ENCODE measurements at regions not wholly inside any gene's neighbourhood (a gene's known extent, or its start where the extent isn't known, plus 50 kb on each side); places are given as distances from the start of the nearest gene placed in this dataset.

- H3K4me1 ChIP-seq (ENCODE audit: insufficient read depth, low read length) = no peaks in the 10 kb centered on the region
- H2AFZ ChIP-seq (ENCODE audit: low read depth, low read length) = no peak overlapping the region
- H3K4me1 Mint-ChIP-seq (ENCODE audit: low read depth, unreplicated experiment) = no peaks in the 10 kb centered on the region
- no peaks in the 10 kb centered on the region for H4K20me1 ChIP-seq (ENCODE audit: insufficient read depth, low read length)
- H3K27me3 ChIP-seq (ENCODE audit: insufficient read depth, low read length) = no peaks in the 10 kb centered on the region
- no peak overlapping the region for H3K4me3 ChIP-seq (ENCODE audit: insufficient read depth, low read depth, low read length)
- H3K27ac ChIP-seq (ENCODE audit: low read depth, low read length) = no peak overlapping the region
- no peak overlapping the region for H3K9ac ChIP-seq (ENCODE audit: low read length)
- peaks cover 3% of the 10 kb centered on the region for H3K9me3 Mint-ChIP-seq (ENCODE audit: unreplicated experiment)
- H3K4me2 ChIP-seq (ENCODE audit: low read length) = no peak overlapping the region
- TF ChIP-seq CTCF (IDR thresholded peaks at IDR 0.05; ENCODE audit: insufficient read depth, low read depth, low read length) (no peak), EZH2 (IDR thresholded peaks at IDR 0.05; ENCODE audit: insufficient read depth, low read length) (no peak)
- H3K79me2 ChIP-seq (ENCODE audit: insufficient read depth, low read length) = no peaks in the 10 kb centered on the region
- no peak overlapping the region for H3K27ac Mint-ChIP-seq (ENCODE audit: unreplicated experiment)
- FAIRE-seq (no peak), DNase-seq (ENCODE audit: low read depth) (no peak)
- no peaks in the 10 kb centered on the region for H3K27me3 Mint-ChIP-seq (ENCODE audit: low read depth, unreplicated experiment)
- peaks cover 3% of the 10 kb centered on the region for H3K9me3 ChIP-seq (ENCODE audit: insufficient read depth, low read depth, low read length)
- H3K4me3 Mint-ChIP-seq (ENCODE audit: unreplicated experiment) = no peak overlapping the region
- H3K36me3 ChIP-seq (ENCODE audit: insufficient read depth, low read length) = no peaks in the 10 kb centered on the region
- H3K36me3 Mint-ChIP-seq (ENCODE audit: low read depth, unreplicated experiment) = no peaks in the 10 kb centered on the region
Measured at GRCh38 chr2:193868132-193868531, 1673.4 kb upstream of the TMEFF2 start.

- Histone ChIP-seq H3K4me3 (ENCODE audit: insufficient read depth, low read depth, low read length) (no peak overlapping the region), H4K20me1 (ENCODE audit: insufficient read depth, low read length) (no peaks in the 10 kb centered on the region), H3K4me2 (ENCODE audit: low read length) (no peak overlapping the region), H3K9me3 (ENCODE audit: insufficient read depth, low read depth, low read length) (peaks cover 3% of the 10 kb centered on the region), H3K27me3 (ENCODE audit: insufficient read depth, low read length) (no peaks in the 10 kb centered on the region), H3K9ac (ENCODE audit: low read length) (no peak overlapping the region), H3K4me1 (ENCODE audit: insufficient read depth, low read length) (no peaks in the 10 kb centered on the region), H3K27ac (ENCODE audit: low read depth, low read length) (no peak overlapping the region), H3K36me3 (ENCODE audit: insufficient read depth, low read length) (no peaks in the 10 kb centered on the region), H3K79me2 (ENCODE audit: insufficient read depth, low read length) (no peaks in the 10 kb centered on the region), H2AFZ (ENCODE audit: low read depth, low read length) (no peak overlapping the region)
- FAIRE-seq (no peak), DNase-seq (ENCODE audit: low read depth) (no peak)
- no peaks in the 10 kb centered on the region for H3K36me3 Mint-ChIP-seq (ENCODE audit: low read depth, unreplicated experiment)
- no peak overlapping the region for H3K4me3 Mint-ChIP-seq (ENCODE audit: unreplicated experiment)
- H3K27ac Mint-ChIP-seq (ENCODE audit: unreplicated experiment) = no peak overlapping the region
- H3K27me3 Mint-ChIP-seq (ENCODE audit: low read depth, unreplicated experiment) = no peaks in the 10 kb centered on the region
- no peak for TF ChIP-seq CTCF (IDR thresholded peaks at IDR 0.05; ENCODE audit: insufficient read depth, low read depth, low read length)
- no peak for TF ChIP-seq EZH2 (IDR thresholded peaks at IDR 0.05; ENCODE audit: insufficient read depth, low read length)
- no peaks in the 10 kb centered on the region for H3K4me1 Mint-ChIP-seq (ENCODE audit: low read depth, unreplicated experiment)
- peaks cover 3% of the 10 kb centered on the region for H3K9me3 Mint-ChIP-seq (ENCODE audit: unreplicated experiment)
Measured at GRCh38 chr2:193867454-193867853, 1672.7 kb upstream of the TMEFF2 start.

GRCh38 chr2:193861557-193861956 lies 1666.8 kb upstream of the TMEFF2 start:
- no peaks in the 10 kb centered on the region for H3K79me2 ChIP-seq (ENCODE audit: insufficient read depth, low read length)
- no peaks in the 10 kb centered on the region for H3K36me3 ChIP-seq (ENCODE audit: insufficient read depth, low read length)
- no peaks in the 10 kb centered on the region for H3K4me1 ChIP-seq (ENCODE audit: insufficient read depth, low read length)
- H3K36me3 Mint-ChIP-seq (ENCODE audit: low read depth, unreplicated experiment) = no peaks in the 10 kb centered on the region
- no peak overlapping the region for H3K9ac ChIP-seq (ENCODE audit: low read length)
- no peak overlapping the region for H3K27ac Mint-ChIP-seq (ENCODE audit: unreplicated experiment)
- H3K27ac ChIP-seq (ENCODE audit: low read depth, low read length) = no peak overlapping the region
- H3K9me3 Mint-ChIP-seq (ENCODE audit: unreplicated experiment) = no peaks in the 10 kb centered on the region
- no peak overlapping the region for H3K4me3 Mint-ChIP-seq (ENCODE audit: unreplicated experiment)
- no peak overlapping the region for H3K4me3 ChIP-seq (ENCODE audit: insufficient read depth, low read depth, low read length)
- no peak for FAIRE-seq
- no peaks in the 10 kb centered on the region for H3K9me3 ChIP-seq (ENCODE audit: insufficient read depth, low read depth, low read length)
- no peaks in the 10 kb centered on the region for H4K20me1 ChIP-seq (ENCODE audit: insufficient read depth, low read length)
- no peaks in the 10 kb centered on the region for H3K27me3 Mint-ChIP-seq (ENCODE audit: low read depth, unreplicated experiment)
- H2AFZ ChIP-seq (ENCODE audit: low read depth, low read length) = no peak overlapping the region
- no peak for TF ChIP-seq CTCF (IDR thresholded peaks at IDR 0.05; ENCODE audit: insufficient read depth, low read depth, low read length)
- no peak for TF ChIP-seq EZH2 (IDR thresholded peaks at IDR 0.05; ENCODE audit: insufficient read depth, low read length)
- no peaks in the 10 kb centered on the region for H3K27me3 ChIP-seq (ENCODE audit: insufficient read depth, low read length)
- no peak overlapping the region for H3K4me2 ChIP-seq (ENCODE audit: low read length)
- no peak for DNase-seq (ENCODE audit: low read depth)
- H3K4me1 Mint-ChIP-seq (ENCODE audit: low read depth, unreplicated experiment) = no peaks in the 10 kb centered on the region
